ENCODE measurements at regions not wholly inside any gene's neighbourhood (a gene's known extent, or its start where the extent isn't known, plus 50 kb on each side); places are given as distances from the start of the nearest gene placed in this dataset.

- no peak for DNase-seq
- WGBS, 5 donors, result 77 to 82% (median 79%) methylated on average over 7 of the region's 7 CpGs
- no peak overlapping the region for H3K4me3 ChIP-seq
- no peaks in the 10 kb centered on the region for H3K27me3 ChIP-seq (replicated peaks in 1 of 7)
- H3K27ac ChIP-seq, result no peak overlapping the region
- no peaks in the 10 kb centered on the region for H3K4me1 ChIP-seq
- TF ChIP-seq POLR2AphosphoS5 (IDR thresholded peaks at IDR 0.05), result no peak
- TF ChIP-seq, protein P1, sequence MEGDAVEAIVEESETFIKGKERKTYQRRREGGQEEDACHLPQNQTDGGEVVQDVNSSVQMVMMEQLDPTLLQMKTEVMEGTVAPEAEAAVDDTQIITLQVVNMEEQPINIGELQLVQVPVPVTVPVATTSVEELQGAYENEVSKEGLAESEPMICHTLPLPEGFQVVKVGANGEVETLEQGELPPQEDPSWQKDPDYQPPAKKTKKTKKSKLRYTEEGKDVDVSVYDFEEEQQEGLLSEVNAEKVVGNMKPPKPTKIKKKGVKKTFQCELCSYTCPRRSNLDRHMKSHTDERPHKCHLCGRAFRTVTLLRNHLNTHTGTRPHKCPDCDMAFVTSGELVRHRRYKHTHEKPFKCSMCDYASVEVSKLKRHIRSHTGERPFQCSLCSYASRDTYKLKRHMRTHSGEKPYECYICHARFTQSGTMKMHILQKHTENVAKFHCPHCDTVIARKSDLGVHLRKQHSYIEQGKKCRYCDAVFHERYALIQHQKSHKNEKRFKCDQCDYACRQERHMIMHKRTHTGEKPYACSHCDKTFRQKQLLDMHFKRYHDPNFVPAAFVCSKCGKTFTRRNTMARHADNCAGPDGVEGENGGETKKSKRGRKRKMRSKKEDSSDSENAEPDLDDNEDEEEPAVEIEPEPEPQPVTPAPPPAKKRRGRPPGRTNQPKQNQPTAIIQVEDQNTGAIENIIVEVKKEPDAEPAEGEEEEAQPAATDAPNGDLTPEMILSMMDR (IDR thresholded peaks at IDR 0.05 in 8 of 11, conservative IDR thresholded peaks at IDR 0.05 in 3 of 11), result no peak
- TF ChIP-seq POLR2A (IDR thresholded peaks at IDR 0.05), result no peak
- no peaks in the 10 kb centered on the region for H3K36me3 ChIP-seq
- intact Hi-C loops (cut with DNase I; ENCODE audit: low total_unique reads), result no loop called here
- no peaks in the 10 kb centered on the region for H3K9me3 ChIP-seq
These were observed 356.5 kb upstream of the IL12A start for GRCh38 chr3:159632128-159632527.

GRCh38 chr3:159632851-159633250, 355.8 kb upstream of the IL12A start:
- Histone ChIP-seq H3K27me3 (replicated peaks in 1 of 7) (no peaks in the 10 kb centered on the region), H3K4me3 (no peak overlapping the region), H3K27ac (no peak overlapping the region), H3K36me3 (no peaks in the 10 kb centered on the region), H3K4me1 (no peaks in the 10 kb centered on the region), H3K9me3 (no peaks in the 10 kb centered on the region)
- no peak for DNase-seq
- TF ChIP-seq, protein P1 (IDR thresholded peaks at IDR 0.05 in 8 of 11, conservative IDR thresholded peaks at IDR 0.05 in 3 of 11), result no peak
- no peak for TF ChIP-seq POLR2A (IDR thresholded peaks at IDR 0.05)
- TF ChIP-seq POLR2AphosphoS5 (IDR thresholded peaks at IDR 0.05), result no peak
- intact Hi-C loops (cut with DNase I; ENCODE audit: low total_unique reads), result no loop called here

GRCh38 chr3:159634483-159634882, 354.2 kb upstream of the IL12A start:
- intact Hi-C loops (cut with DNase I; ENCODE audit: low total_unique reads), result no loop called here
- Histone ChIP-seq H3K27me3 (replicated peaks in 1 of 7) (no peaks in the 10 kb centered on the region), H3K4me3 (no peak overlapping the region), H3K4me1 (no peaks in the 10 kb centered on the region), H3K36me3 (no peaks in the 10 kb centered on the region), H3K27ac (no peak overlapping the region), H3K9me3 (no peaks in the 10 kb centered on the region)
- TF ChIP-seq, protein P1 (IDR thresholded peaks at IDR 0.05 in 8 of 11, conservative IDR thresholded peaks at IDR 0.05 in 3 of 11), result no peak
- no peak for TF ChIP-seq POLR2AphosphoS5 (IDR thresholded peaks at IDR 0.05)
- no peak for TF ChIP-seq POLR2A (IDR thresholded peaks at IDR 0.05)
- 69 to 74% (median 71%) methylated on average over 4 of the region's 4 CpGs for WGBS, 5 donors
- DNase-seq, result no peak

DNA sequence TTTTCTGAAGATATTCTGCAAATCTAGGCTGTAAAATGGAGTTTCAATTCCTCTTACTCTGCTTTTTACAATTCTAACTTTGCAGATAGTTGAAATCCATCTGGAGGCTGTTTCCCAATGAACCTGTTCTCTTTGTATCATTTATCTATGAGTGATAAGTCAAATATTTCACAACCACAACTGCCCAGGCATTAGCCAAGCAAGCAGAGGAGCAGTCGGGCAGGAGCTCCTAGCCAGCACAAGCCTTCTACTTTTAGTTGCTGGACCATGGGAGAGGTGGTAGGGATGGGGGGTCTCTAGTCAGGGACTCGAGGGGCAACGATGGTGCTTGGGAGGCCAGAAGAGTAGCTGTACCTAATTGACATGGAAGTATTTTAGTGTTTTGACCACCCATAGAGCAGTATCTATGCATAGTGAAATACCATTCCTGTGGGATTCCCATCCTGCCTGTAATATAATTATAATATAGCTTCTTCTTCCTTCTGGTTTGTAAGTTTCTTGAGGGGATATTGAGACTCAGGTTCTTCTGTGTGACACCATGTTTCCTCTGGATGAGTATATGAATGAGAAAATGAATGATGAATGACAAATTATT, 353.5 kb upstream of the IL12A start:
- no peaks in the 10 kb centered on the region for H3K9me3 ChIP-seq
- TF ChIP-seq POLR2AphosphoS5 (IDR thresholded peaks at IDR 0.05), result no peak
- TF ChIP-seq, protein P1 (IDR thresholded peaks at IDR 0.05 in 8 of 11, conservative IDR thresholded peaks at IDR 0.05 in 3 of 11), result no peak
- no peak for TF ChIP-seq POLR2A (IDR thresholded peaks at IDR 0.05)
- H3K27ac ChIP-seq, result no peak overlapping the region
- H3K36me3 ChIP-seq, result no peaks in the 10 kb centered on the region
- no peaks in the 10 kb centered on the region for H3K4me1 ChIP-seq
- no peak for DNase-seq
- WGBS, 5 donors, result 76 to 90% (median 85%) methylated on average over 3 of the region's 3 CpGs
- no peak overlapping the region for H3K4me3 ChIP-seq
- intact Hi-C loops (cut with DNase I; ENCODE audit: low total_unique reads), result no loop called here
- H3K27me3 ChIP-seq (replicated peaks in 1 of 7), result no peaks in the 10 kb centered on the region

Data from spleen (tissue), 11 donors.